ENCODE measurements at regions not wholly inside any gene's neighbourhood (a gene's known extent, or its start where the extent isn't known, plus 50 kb on each side); places are given as distances from the start of the nearest gene placed in this dataset.

DNA sequence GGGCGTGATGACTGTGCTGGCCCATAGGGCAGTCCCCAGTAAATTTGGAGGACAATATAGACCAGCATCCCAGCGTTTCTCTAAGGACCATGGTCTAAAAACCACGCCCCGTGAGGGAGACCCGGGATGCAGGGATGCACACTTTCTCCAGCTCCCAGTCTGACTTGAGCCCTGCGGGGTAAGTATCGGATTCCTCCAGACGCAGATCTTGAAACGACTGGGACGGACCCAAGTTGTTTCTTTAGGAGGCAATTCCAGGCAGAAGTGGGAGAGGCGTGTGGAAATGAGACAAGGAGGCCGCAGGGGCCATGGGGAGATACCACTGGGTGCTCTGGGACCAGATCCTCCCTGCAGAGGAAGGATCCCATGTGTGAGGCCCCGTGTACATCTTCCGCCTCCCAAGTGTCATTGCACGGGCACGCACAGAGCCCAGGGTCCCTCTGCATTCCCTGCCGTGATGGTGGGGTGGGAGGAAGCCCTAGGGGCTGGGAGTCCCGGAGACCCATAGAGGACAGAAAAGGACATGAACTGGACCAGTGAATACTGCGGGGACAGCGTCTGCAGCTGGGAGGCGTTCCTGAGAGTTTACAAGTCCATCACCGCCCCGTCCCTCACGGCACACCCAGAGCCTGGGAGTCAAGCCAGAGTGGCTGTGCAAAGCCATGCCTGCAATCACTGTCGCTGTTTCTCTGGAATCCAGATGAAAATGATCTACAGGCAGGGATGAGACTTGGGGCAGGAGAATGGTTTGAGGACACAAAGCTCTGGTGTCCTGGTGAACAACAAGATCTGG, 522.9 kb downstream of the CDH26 start:
- H3K79me2 ChIP-seq (ENCODE audit: insufficient read depth, low read length): no peaks in the 10 kb centered on the region
- H3K4me2 ChIP-seq (ENCODE audit: low read depth, low read length, poor library complexity, severe bottlenecking): no peak overlapping the region
- no peaks in the 10 kb centered on the region for H3K27me3 ChIP-seq (ENCODE audit: low read length)
- H3K36me3 ChIP-seq (ENCODE audit: low read length): no peaks in the 10 kb centered on the region
- H3F3A ChIP-seq (ENCODE audit: insufficient read depth): no peaks in the 10 kb centered on the region
- no peak for TF ChIP-seq EZH2phosphoT487 (conservative IDR thresholded peaks at IDR 0.05; ENCODE audit: low read length)
- TF ChIP-seq, protein P1, sequence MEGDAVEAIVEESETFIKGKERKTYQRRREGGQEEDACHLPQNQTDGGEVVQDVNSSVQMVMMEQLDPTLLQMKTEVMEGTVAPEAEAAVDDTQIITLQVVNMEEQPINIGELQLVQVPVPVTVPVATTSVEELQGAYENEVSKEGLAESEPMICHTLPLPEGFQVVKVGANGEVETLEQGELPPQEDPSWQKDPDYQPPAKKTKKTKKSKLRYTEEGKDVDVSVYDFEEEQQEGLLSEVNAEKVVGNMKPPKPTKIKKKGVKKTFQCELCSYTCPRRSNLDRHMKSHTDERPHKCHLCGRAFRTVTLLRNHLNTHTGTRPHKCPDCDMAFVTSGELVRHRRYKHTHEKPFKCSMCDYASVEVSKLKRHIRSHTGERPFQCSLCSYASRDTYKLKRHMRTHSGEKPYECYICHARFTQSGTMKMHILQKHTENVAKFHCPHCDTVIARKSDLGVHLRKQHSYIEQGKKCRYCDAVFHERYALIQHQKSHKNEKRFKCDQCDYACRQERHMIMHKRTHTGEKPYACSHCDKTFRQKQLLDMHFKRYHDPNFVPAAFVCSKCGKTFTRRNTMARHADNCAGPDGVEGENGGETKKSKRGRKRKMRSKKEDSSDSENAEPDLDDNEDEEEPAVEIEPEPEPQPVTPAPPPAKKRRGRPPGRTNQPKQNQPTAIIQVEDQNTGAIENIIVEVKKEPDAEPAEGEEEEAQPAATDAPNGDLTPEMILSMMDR (IDR thresholded peaks at IDR 0.05; ENCODE audit: insufficient read depth, low read length, poor library complexity, severe bottlenecking): no peak
- no peak overlapping the region for H3K9ac ChIP-seq (ENCODE audit: low read length)
- no peaks in the 10 kb centered on the region for H3K9me2 ChIP-seq (replicated peaks; ENCODE audit: insufficient read depth, low read length)
- no peak overlapping the region for H3K27ac ChIP-seq (ENCODE audit: low read depth, low read length)
- no peaks in the 10 kb centered on the region for H4K20me1 ChIP-seq (ENCODE audit: low read depth, low read length)
- no peak overlapping the region for H3K4me3 ChIP-seq (ENCODE audit: insufficient read depth, low read length, poor library complexity, severe bottlenecking)
- no peaks in the 10 kb centered on the region for H3K9me3 ChIP-seq (ENCODE audit: insufficient read depth, low read length)
- no peak overlapping the region for H2AFZ ChIP-seq (ENCODE audit: low read depth, low read length, severe bottlenecking)

DNA sequence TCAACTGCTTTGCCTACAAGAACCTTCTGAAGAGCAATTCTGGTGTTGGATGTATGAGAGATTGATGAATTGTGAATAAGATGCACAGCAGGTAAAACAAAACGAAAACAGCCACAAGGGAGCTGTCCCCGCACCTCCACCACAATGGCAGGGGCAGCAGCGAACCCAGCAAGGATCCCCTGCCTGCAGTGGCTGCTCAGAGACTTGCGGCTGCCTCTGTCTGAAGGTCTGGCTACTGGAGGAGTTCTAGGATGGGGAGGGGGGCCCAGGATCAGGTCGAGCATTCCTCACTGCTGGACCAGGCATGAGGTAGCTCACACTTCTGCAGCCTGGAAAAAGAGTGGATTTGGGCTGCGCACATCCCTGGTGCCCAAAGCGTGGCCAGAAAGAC, 523.5 kb downstream of the CDH26 start:
- Histone ChIP-seq H3K79me2 (ENCODE audit: insufficient read depth, low read length) (no peaks in the 10 kb centered on the region), H3K9ac (ENCODE audit: low read length) (no peak overlapping the region), H3K9me2 (replicated peaks; ENCODE audit: insufficient read depth, low read length) (no peaks in the 10 kb centered on the region), H3K4me3 (ENCODE audit: insufficient read depth, low read length, poor library complexity, severe bottlenecking) (no peak overlapping the region), H3K27me3 (ENCODE audit: low read length) (no peaks in the 10 kb centered on the region), H2AFZ (ENCODE audit: low read depth, low read length, severe bottlenecking) (no peak overlapping the region), H3K27ac (ENCODE audit: low read depth, low read length) (no peak overlapping the region), H3K36me3 (ENCODE audit: low read length) (no peaks in the 10 kb centered on the region), H3F3A (ENCODE audit: insufficient read depth) (no peaks in the 10 kb centered on the region), H3K9me3 (ENCODE audit: insufficient read depth, low read length) (no peaks in the 10 kb centered on the region), H3K4me2 (ENCODE audit: low read depth, low read length, poor library complexity, severe bottlenecking) (no peak overlapping the region), H4K20me1 (ENCODE audit: low read depth, low read length) (no peaks in the 10 kb centered on the region)
- TF ChIP-seq EZH2phosphoT487 (conservative IDR thresholded peaks at IDR 0.05; ENCODE audit: low read length): no peak
- TF ChIP-seq, protein P1 (IDR thresholded peaks at IDR 0.05; ENCODE audit: insufficient read depth, low read length, poor library complexity, severe bottlenecking): no peak

DNA sequence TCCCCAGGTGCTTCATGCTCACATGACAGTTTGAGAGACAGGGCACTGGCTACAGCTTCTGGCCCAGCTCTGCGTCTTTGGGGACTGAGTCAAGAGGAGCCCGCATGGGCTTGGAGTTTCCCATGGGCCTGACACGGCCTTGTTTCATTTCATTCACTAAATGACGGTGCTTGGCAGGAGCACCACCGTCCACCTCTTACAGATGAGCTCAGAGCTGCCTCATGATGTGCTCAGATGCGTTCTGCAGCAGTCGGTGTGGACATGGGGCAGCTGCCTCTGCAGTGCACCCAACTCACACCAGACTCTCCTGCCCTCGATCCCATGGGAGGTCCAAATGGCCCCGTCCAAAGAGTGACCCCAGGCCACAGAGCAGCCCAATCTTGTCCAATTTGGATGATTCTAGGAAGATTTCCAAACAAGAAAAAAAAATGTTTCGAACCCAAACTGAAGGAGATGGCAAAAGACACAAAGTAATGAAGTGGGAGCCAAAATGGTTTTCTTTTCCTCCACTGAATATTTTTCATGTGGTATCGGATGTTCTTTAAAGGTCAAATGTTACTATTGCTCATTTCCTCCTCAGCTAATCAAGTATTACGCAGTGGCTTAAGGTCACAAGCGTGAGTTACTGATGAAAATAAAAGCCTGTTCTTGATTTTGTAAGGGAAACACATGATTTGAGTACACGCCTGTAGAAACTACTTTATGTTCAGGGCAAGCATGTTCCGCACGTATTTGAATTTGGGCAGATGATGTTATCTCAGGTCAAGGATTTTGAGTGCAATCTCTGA, 524.2 kb downstream of the CDH26 start:
- H3K27me3 ChIP-seq (ENCODE audit: low read length): no peaks in the 10 kb centered on the region

More for the DNA sequence above, 524.2 kb downstream of the CDH26 start:
- Histone ChIP-seq H3K27ac (ENCODE audit: low read depth, low read length) (no peak overlapping the region), H3K4me2 (ENCODE audit: low read depth, low read length, poor library complexity, severe bottlenecking) (no peak overlapping the region), H3K9ac (ENCODE audit: low read length) (no peak overlapping the region), H3K9me2 (replicated peaks; ENCODE audit: insufficient read depth, low read length) (no peaks in the 10 kb centered on the region), H3K9me3 (ENCODE audit: insufficient read depth, low read length) (no peaks in the 10 kb centered on the region), H3K79me2 (ENCODE audit: insufficient read depth, low read length) (no peaks in the 10 kb centered on the region), H3K36me3 (ENCODE audit: low read length) (no peaks in the 10 kb centered on the region), H3F3A (ENCODE audit: insufficient read depth) (no peaks in the 10 kb centered on the region), H4K20me1 (ENCODE audit: low read depth, low read length) (no peaks in the 10 kb centered on the region), H3K4me3 (ENCODE audit: insufficient read depth, low read length, poor library complexity, severe bottlenecking) (no peak overlapping the region), H2AFZ (ENCODE audit: low read depth, low read length, severe bottlenecking) (no peak overlapping the region)
- TF ChIP-seq, protein P1 (IDR thresholded peaks at IDR 0.05; ENCODE audit: insufficient read depth, low read length, poor library complexity, severe bottlenecking): no peak
- no peak for TF ChIP-seq EZH2phosphoT487 (conservative IDR thresholded peaks at IDR 0.05; ENCODE audit: low read length)
